Islet precursor cell (in vitro differentiated cells): ENCODE measurements at regions not wholly inside any gene's neighbourhood (a gene's known extent, or its start where the extent isn't known, plus 50 kb on each side); places are given as distances from the start of the nearest gene placed in this dataset.
"Not testable (repeated sequence)": the region's sequence is repeated elsewhere in the genome, so short reads cannot be mapped to it uniquely, and the experiment has no call there.

ENCODE experiments used
- DNase-seq: peaks from one replicate; pipeline ENCODE4 v3.0.0-alpha.2; 2018

GRCh38 chr4:91840359-91840758, 463.4 kb upstream of the GRID2 start:
- no peak for DNase-seq

GRCh38 chr4:91846233-91846632, 457.5 kb upstream of the GRID2 start:
- DNase-seq: no peak

GRCh38 chr4:91851456-91851855, 452.3 kb upstream of the GRID2 start:
- no peak for DNase-seq

GRCh38 chr4:91887926-91888325, 415.8 kb upstream of the GRID2 start:
- DNase-seq: no peak

- not testable (repeated sequence) for DNase-seq
These were observed 412.5 kb upstream of the GRID2 start for GRCh38 chr4:91891217-91891616.

- no peak for DNase-seq
These were observed 409.8 kb upstream of the GRID2 start for GRCh38 chr4:91894006-91894405.

- DNase-seq: no peak
These were observed 399.2 kb upstream of the GRID2 start for GRCh38 chr4:91904556-91904955.

GRCh38 chr4:91909963-91910362, 393.8 kb upstream of the GRID2 start:
- DNase-seq: no peak

- DNase-seq: no peak
These were observed 389.5 kb upstream of the GRID2 start for GRCh38 chr4:91914176-91914804.

- no peak for DNase-seq
These were observed 387.5 kb upstream of the GRID2 start for GRCh38 chr4:91916219-91916618.

- no peak for DNase-seq
These were observed 379.1 kb upstream of the GRID2 start for GRCh38 chr4:91924625-91925024.

- DNase-seq: peak; percentile 55
These were observed 368.5 kb upstream of the GRID2 start for GRCh38 chr4:91935217-91935616.

- no peak for DNase-seq
These were observed 367.5 kb upstream of the GRID2 start for GRCh38 chr4:91936311-91936710.

GRCh38 chr4:91957963-91958362, 345.8 kb upstream of the GRID2 start:
- DNase-seq: no peak

- DNase-seq: peak; percentile 56
These were observed 345.2 kb upstream of the GRID2 start for GRCh38 chr4:91958596-91958995.

GRCh38 chr4:91961504-91961903, 342.3 kb upstream of the GRID2 start:
- no peak for DNase-seq

- no peak for DNase-seq
These were observed 340.3 kb upstream of the GRID2 start for GRCh38 chr4:91963486-91963885.

GRCh38 chr4:91965166-91965565, 338.6 kb upstream of the GRID2 start:
- DNase-seq: no peak

GRCh38 chr4:91973479-91974153, 330.1 kb upstream of the GRID2 start:
- DNase-seq: no peak

GRCh38 chr4:91984466-91984865, 319.3 kb upstream of the GRID2 start:
- no peak for DNase-seq

- no peak for DNase-seq
These were observed 313.9 kb upstream of the GRID2 start for GRCh38 chr4:91989914-91990313.

GRCh38 chr4:91990726-91991125, 313.0 kb upstream of the GRID2 start:
- DNase-seq: no peak

GRCh38 chr4:91997045-91997444, 306.7 kb upstream of the GRID2 start:
- no peak for DNase-seq

- DNase-seq: no peak
These were observed 290.6 kb upstream of the GRID2 start for GRCh38 chr4:92012899-92013867.
